ENCODE measurements at regions not wholly inside any gene's neighbourhood (a gene's known extent, or its start where the extent isn't known, plus 50 kb on each side); places are given as distances from the start of the nearest gene placed in this dataset.
"Not testable (repeated sequence)": the region's sequence is repeated elsewhere in the genome, so short reads cannot be mapped to it uniquely, and the experiment has no call there.

- no peak for DNase-seq
Observed at GRCh38 chr11:45402049-45402630, 116.0 kb upstream of the SYT13 start.

GRCh38 chr11:45400591-45400990 is 114.5 kb upstream of the SYT13 start:
- no peak for DNase-seq

GRCh38 chr11:45399166-45399565 is 113.0 kb upstream of the SYT13 start:
- DNase-seq: no peak

GRCh38 chr11:45398325-45398724 is 112.2 kb upstream of the SYT13 start:
- DNase-seq: no peak

GRCh38 chr11:45396394-45396793 is 110.3 kb upstream of the SYT13 start:
- DNase-seq: no peak

GRCh38 chr11:45395947-45396346 is 109.8 kb upstream of the SYT13 start:
- DNase-seq: no peak

GRCh38 chr11:45395421-45395820 is 109.3 kb upstream of the SYT13 start:
- DNase-seq: no peak

- no peak for DNase-seq
Observed at GRCh38 chr11:45394294-45395085, 108.3 kb upstream of the SYT13 start.

GRCh38 chr11:45393826-45394225 is 107.7 kb upstream of the SYT13 start:
- no peak for DNase-seq

- no peak for DNase-seq
Observed at GRCh38 chr11:45393334-45393733, 107.2 kb upstream of the SYT13 start.

GRCh38 chr11:45392591-45393091 is 106.5 kb upstream of the SYT13 start:
- no peak for DNase-seq

- no peak for DNase-seq
Observed at GRCh38 chr11:45392154-45392553, 106.0 kb upstream of the SYT13 start.

GRCh38 chr11:45391168-45391850 is 105.2 kb upstream of the SYT13 start:
- DNase-seq: no peak

GRCh38 chr11:45390407-45390806 is 104.3 kb upstream of the SYT13 start:
- no peak for DNase-seq

GRCh38 chr11:45388472-45388871 is 102.3 kb upstream of the SYT13 start:
- no peak for DNase-seq

GRCh38 chr11:45387885-45388284 is 101.7 kb upstream of the SYT13 start:
- not testable (repeated sequence) for DNase-seq

GRCh38 chr11:45386972-45387371 is 100.8 kb upstream of the SYT13 start:
- DNase-seq: no peak

GRCh38 chr11:45385844-45386243 is 99.7 kb upstream of the SYT13 start:
- DNase-seq: no peak

- no peak for DNase-seq
Observed at GRCh38 chr11:45385423-45385822, 99.3 kb upstream of the SYT13 start.

GRCh38 chr11:45384711-45385241 is 98.6 kb upstream of the SYT13 start:
- no peak for DNase-seq

GRCh38 chr11:45384016-45384415 is 97.9 kb upstream of the SYT13 start:
- no peak for DNase-seq

- DNase-seq: no peak
Observed at GRCh38 chr11:45383224-45383623, 97.1 kb upstream of the SYT13 start.

- no peak for DNase-seq
Observed at GRCh38 chr11:45382133-45382878, 96.2 kb upstream of the SYT13 start.

All from activated naive CD4-positive, alpha-beta T cell (primary cell).